Fibroblast of the aortic adventitia (primary cell): ENCODE measurements at regions not wholly inside any gene's neighbourhood (a gene's known extent, or its start where the extent isn't known, plus 50 kb on each side); places are given as distances from the start of the nearest gene placed in this dataset.

Experiments used
- DNase-seq: peaks from one replicate; pipeline ENCODE4 v3.0.0-alpha.2; 2010; ENCODE audit warnings: low read depth
- H3K4me3 ChIP-seq: 2 replicates; pipeline ENCODE4 v1.5.1; 2011; ENCODE audit warnings: low read depth, mild to moderate bottlenecking, control low read depth, low read length, moderate library complexity
- CTCF ChIP-seq: IDR thresholded peaks from 2 replicates; pipeline ENCODE4 v1.5.1; 2011; ENCODE audit warnings: mild to moderate bottlenecking, low read length, control low read depth, inconsistent platforms; ENCODE audit not compliant: insufficient read depth

GRCh38 chr4:35690271-35690670, 554.0 kb downstream of the ARAP2 start:
- no peak for TF ChIP-seq CTCF
- no peak overlapping the region for H3K4me3 ChIP-seq
- DNase-seq = no peak

GRCh38 chr4:35695003-35695402, 549.3 kb downstream of the ARAP2 start:
- no peak for TF ChIP-seq CTCF
- H3K4me3 ChIP-seq = no peak overlapping the region
- no peak for DNase-seq

GRCh38 chr4:35695421-35695820, 548.9 kb downstream of the ARAP2 start:
- no peak for TF ChIP-seq CTCF

GRCh38 chr4:35697210-35697736, 547.0 kb downstream of the ARAP2 start:
- H3K4me3 ChIP-seq = no peak overlapping the region
- TF ChIP-seq CTCF = no peak

More at GRCh38 chr4:35695421-35695820, 548.9 kb downstream of the ARAP2 start:
- no peak for DNase-seq
- H3K4me3 ChIP-seq = no peak overlapping the region

GRCh38 chr4:35700663-35701062, 543.7 kb downstream of the ARAP2 start:
- no peak for DNase-seq
- no peak for TF ChIP-seq CTCF

More at GRCh38 chr4:35697210-35697736, 547.0 kb downstream of the ARAP2 start:
- DNase-seq = no peak

GRCh38 chr4:35709080-35709479, 535.2 kb downstream of the ARAP2 start:
- DNase-seq = no peak
- no peak for TF ChIP-seq CTCF
- no peak overlapping the region for H3K4me3 ChIP-seq

More at GRCh38 chr4:35700663-35701062, 543.7 kb downstream of the ARAP2 start:
- H3K4me3 ChIP-seq = no peak overlapping the region

GRCh38 chr4:35710343-35710742, 534.0 kb downstream of the ARAP2 start:
- no peak for TF ChIP-seq CTCF
- H3K4me3 ChIP-seq = no peak overlapping the region
- DNase-seq = no peak
